HUES6 (cell line): ENCODE measurements at regions not wholly inside any gene's neighbourhood (a gene's known extent, or its start where the extent isn't known, plus 50 kb on each side); places are given as distances from the start of the nearest gene placed in this dataset.

ENCODE experiments used
- H3K27ac ChIP-seq: 2 replicates; pipeline ENCODE4 v1.7.0; 2013; ENCODE audit warnings: low read depth, mild to moderate bottlenecking, low read length, inconsistent platforms
- H3K27me3 ChIP-seq: 2 replicates; pipeline ENCODE4 v1.6.1; 2013; ENCODE audit warnings: low read length; ENCODE audit not compliant: control insufficient read depth, insufficient read depth
- H3K36me3 ChIP-seq: 2 replicates; pipeline ENCODE4 v1.6.1; 2013; ENCODE audit warnings: low read length; ENCODE audit not compliant: control insufficient read depth, insufficient read depth
- H3K4me1 ChIP-seq: 2 replicates; pipeline ENCODE4 v1.6.1; 2013; ENCODE audit warnings: low read length; ENCODE audit not compliant: control insufficient read depth, insufficient read depth
- H3K4me3 ChIP-seq: 2 replicates; pipeline ENCODE4 v1.5.1; 2013; ENCODE audit warnings: low read depth, low read length
- H3K9ac ChIP-seq: one replicate; pipeline ENCODE4 v1.6.1; 2013; ENCODE audit warnings: mild to moderate bottlenecking, low read length
- H3K9me3 ChIP-seq: 2 replicates; pipeline ENCODE4 v1.6.1; 2013; ENCODE audit warnings: low read depth, low read length; ENCODE audit not compliant: control insufficient read depth, insufficient read depth

- no peaks in the 10 kb centered on the region for H3K36me3 ChIP-seq
- H3K27ac ChIP-seq: no peak overlapping the region
- peaks cover 4% of the 10 kb centered on the region for H3K9me3 ChIP-seq
- H3K4me3 ChIP-seq: no peak overlapping the region
- H3K9ac ChIP-seq: no peak overlapping the region
- H3K27me3 ChIP-seq: no peaks in the 10 kb centered on the region
- peaks cover 9% of the 10 kb centered on the region; the same call in 1 of the 2 replicates for H3K4me1 ChIP-seq
Measured at GRCh38 chrX:142043196-142043595, 139.5 kb downstream of the MAGEC1 start.

- no peaks in the 10 kb centered on the region; the same call in 1 of the 2 replicates for H3K27me3 ChIP-seq
- H3K9me3 ChIP-seq: peaks cover 4% of the 10 kb centered on the region
- peaks cover 9% of the 10 kb centered on the region; the same call in 1 of the 2 replicates for H3K4me1 ChIP-seq
- no peaks in the 10 kb centered on the region for H3K36me3 ChIP-seq
- H3K4me3 ChIP-seq: no peak overlapping the region
- no peak overlapping the region for H3K9ac ChIP-seq
- 0 out of 2 replicates have a peak overlapping the region, but pooled peaks have one; percentile 42 for H3K27ac ChIP-seq
Measured at GRCh38 chrX:142040906-142041305, 137.2 kb downstream of the MAGEC1 start.

GRCh38 chrX:142036116-142036515, 132.4 kb downstream of the MAGEC1 start:
- H3K27me3 ChIP-seq: no peaks in the 10 kb centered on the region; the same call in 1 of the 2 replicates
- H3K9me3 ChIP-seq: peaks cover 5% of the 10 kb centered on the region; the same call in 1 of the 2 replicates
- peaks cover 6% of the 10 kb centered on the region; the same call in 1 of the 2 replicates for H3K4me1 ChIP-seq
- H3K27ac ChIP-seq: no peak overlapping the region
- no peaks in the 10 kb centered on the region for H3K36me3 ChIP-seq
- no peak overlapping the region for H3K9ac ChIP-seq
- H3K4me3 ChIP-seq: no peak overlapping the region

DNA sequence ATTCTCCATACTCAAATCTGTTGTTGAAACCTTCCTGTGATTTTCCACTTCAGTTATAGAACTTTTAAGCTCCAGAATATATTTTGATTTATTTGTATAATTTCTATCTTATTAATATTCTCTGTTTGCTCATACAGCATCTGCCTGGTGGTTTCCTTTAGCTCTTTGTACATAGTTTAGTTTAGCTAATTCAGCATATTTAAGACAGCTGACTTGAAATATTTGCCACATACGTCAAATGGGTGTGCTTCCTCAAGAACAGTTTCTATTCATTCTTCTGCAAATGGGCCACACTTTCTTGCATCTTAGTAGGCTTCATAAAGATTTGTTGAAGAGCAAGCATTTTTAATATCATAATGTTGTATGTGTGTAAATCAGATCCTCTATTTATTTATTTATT, 101.8 kb downstream of the MAGEC1 start:
- H3K27ac ChIP-seq: no peak overlapping the region

DNA sequence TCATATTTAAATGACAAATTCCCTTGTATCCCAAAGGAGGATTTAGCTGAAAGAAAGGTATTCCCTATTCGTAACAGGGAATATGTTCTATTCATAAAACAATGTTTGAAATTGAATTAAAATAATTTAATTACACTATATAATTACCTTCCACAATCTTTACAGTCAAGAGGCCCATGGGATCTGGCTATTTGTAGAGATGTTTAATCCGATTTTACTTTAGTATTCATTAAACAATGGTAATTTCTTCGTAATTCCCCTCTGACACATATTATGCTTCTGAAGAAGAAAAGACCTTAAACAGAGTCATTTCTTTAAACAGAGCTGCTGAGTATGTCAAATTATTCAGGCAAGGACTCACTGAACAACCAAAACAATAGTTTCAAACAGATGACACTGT, 98.8 kb downstream of the MAGEC1 start:
- Histone ChIP-seq H3K27me3 (no peaks in the 10 kb centered on the region), H3K27ac (no peak overlapping the region), H3K9ac (no peak overlapping the region), H3K36me3 (no peaks in the 10 kb centered on the region), H3K9me3 (0 out of 2 replicates have a peak, but pooled peaks cover 3% of the 10 kb centered on the region), H3K4me3 (no peak overlapping the region), H3K4me1 (no peaks in the 10 kb centered on the region)

More for the DNA sequence above, 101.8 kb downstream of the MAGEC1 start:
- Histone ChIP-seq H3K9ac (no peak overlapping the region), H3K4me3 (no peak overlapping the region), H3K4me1 (no peaks in the 10 kb centered on the region), H3K36me3 (no peaks in the 10 kb centered on the region), H3K27me3 (no peaks in the 10 kb centered on the region), H3K9me3 (0 out of 2 replicates have a peak, but pooled peaks cover 3% of the 10 kb centered on the region)

DNA sequence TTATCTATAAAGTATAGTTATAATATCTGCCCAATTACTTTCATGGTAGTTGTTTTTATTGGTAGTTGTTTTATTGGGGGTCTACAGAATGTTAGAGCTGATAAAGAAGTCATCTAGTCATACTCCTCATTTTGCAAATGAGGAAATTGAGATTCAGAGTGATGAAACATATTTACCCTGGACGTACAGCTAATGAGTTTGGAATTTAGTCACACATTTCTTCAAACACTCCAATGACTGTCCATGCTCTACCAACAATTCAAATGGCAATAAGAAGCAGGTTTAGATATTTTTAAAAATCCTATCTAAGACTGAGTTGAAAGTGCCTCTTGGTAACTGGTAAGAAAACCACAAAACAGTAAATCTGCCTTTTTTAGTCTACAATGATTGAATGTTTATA, 98.2 kb downstream of the MAGEC1 start:
- H3K4me1 ChIP-seq: no peaks in the 10 kb centered on the region
- H3K9me3 ChIP-seq: 0 out of 2 replicates have a peak, but pooled peaks cover 3% of the 10 kb centered on the region
- H3K9ac ChIP-seq: no peak overlapping the region
- H3K27me3 ChIP-seq: no peaks in the 10 kb centered on the region
- H3K4me3 ChIP-seq: no peak overlapping the region
- no peak overlapping the region for H3K27ac ChIP-seq
- no peaks in the 10 kb centered on the region for H3K36me3 ChIP-seq

GRCh38 chrX:141989815-141990214, 86.1 kb downstream of the MAGEC1 start:
- H3K27ac ChIP-seq: no peak overlapping the region
- H3K27me3 ChIP-seq: no peaks in the 10 kb centered on the region
- no peaks in the 10 kb centered on the region for H3K4me1 ChIP-seq
- H3K36me3 ChIP-seq: no peaks in the 10 kb centered on the region
- no peak overlapping the region for H3K9ac ChIP-seq
- H3K9me3 ChIP-seq: peaks cover 13% of the 10 kb centered on the region
- no peak overlapping the region for H3K4me3 ChIP-seq

DNA sequence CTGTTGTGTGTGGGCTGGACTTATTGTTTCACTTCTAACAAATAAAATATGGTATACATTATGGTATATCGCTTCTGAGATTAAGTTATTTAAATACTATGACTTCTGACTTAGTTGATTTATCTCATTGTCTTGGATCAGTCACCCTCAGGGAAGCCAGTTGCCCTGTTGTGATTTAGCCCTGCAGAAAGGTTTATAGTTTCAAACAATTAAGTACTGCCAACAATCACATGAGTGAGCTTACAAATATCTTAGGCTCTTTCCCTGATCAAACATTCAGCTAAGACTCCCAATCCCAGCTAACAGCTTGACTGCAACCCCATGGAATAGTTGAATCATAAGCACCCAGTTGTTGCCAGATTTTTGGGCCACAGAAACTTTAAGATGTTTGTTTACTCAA, 85.4 kb downstream of the MAGEC1 start:
- no peaks in the 10 kb centered on the region for H3K4me1 ChIP-seq
- no peaks in the 10 kb centered on the region for H3K27me3 ChIP-seq
- H3K36me3 ChIP-seq: no peaks in the 10 kb centered on the region
- no peak overlapping the region for H3K9ac ChIP-seq
- no peak overlapping the region for H3K4me3 ChIP-seq
- peaks cover 13% of the 10 kb centered on the region for H3K9me3 ChIP-seq
- no peak overlapping the region for H3K27ac ChIP-seq

- H3K4me1 ChIP-seq: no peaks in the 10 kb centered on the region
- H3K4me3 ChIP-seq: no peak overlapping the region
- H3K9ac ChIP-seq: no peak overlapping the region
- no peaks in the 10 kb centered on the region for H3K36me3 ChIP-seq
- no peak overlapping the region for H3K27ac ChIP-seq
- no peaks in the 10 kb centered on the region for H3K27me3 ChIP-seq
- peaks cover 3% of the 10 kb centered on the region for H3K9me3 ChIP-seq
Measured at GRCh38 chrX:141982296-141982695, 78.6 kb downstream of the MAGEC1 start.

- no peaks in the 10 kb centered on the region for H3K9me3 ChIP-seq
- no peak overlapping the region for H3K27ac ChIP-seq
- H3K4me3 ChIP-seq: no peak overlapping the region
- no peaks in the 10 kb centered on the region for H3K36me3 ChIP-seq
- H3K9ac ChIP-seq: no peak overlapping the region
- H3K27me3 ChIP-seq: no peaks in the 10 kb centered on the region
- no peaks in the 10 kb centered on the region for H3K4me1 ChIP-seq
Measured at GRCh38 chrX:141975839-141976238, 72.1 kb downstream of the MAGEC1 start.

GRCh38 chrX:141969706-141970105, 66.0 kb downstream of the MAGEC1 start:
- no peaks in the 10 kb centered on the region for H3K4me1 ChIP-seq
- H3K27me3 ChIP-seq: no peaks in the 10 kb centered on the region
- no peak overlapping the region for H3K27ac ChIP-seq
- H3K36me3 ChIP-seq: no peaks in the 10 kb centered on the region
- no peak overlapping the region for H3K4me3 ChIP-seq
- H3K9me3 ChIP-seq: peaks cover 14% of the 10 kb centered on the region
- H3K9ac ChIP-seq: no peak overlapping the region

- no peaks in the 10 kb centered on the region for H3K4me1 ChIP-seq
Measured at GRCh38 chrX:141960578-141960977, 56.9 kb downstream of the MAGEC1 start.

More at GRCh38 chrX:141960578-141960977, 56.9 kb downstream of the MAGEC1 start:
- Histone ChIP-seq H3K36me3 (no peaks in the 10 kb centered on the region), H3K9ac (no peak overlapping the region), H3K4me3 (no peak overlapping the region), H3K27ac (no peak overlapping the region), H3K9me3 (peaks cover 32% of the 10 kb centered on the region), H3K27me3 (no peaks in the 10 kb centered on the region)
